Activated CD4-positive, alpha-beta T cell treated with anti-CD3 and anti-CD28 coated beads, Interleukin-2, amount 10 ng/mL, durations not matched to agents 24 days and 14 days (primary cell): ENCODE measurements at regions not wholly inside any gene's neighbourhood (a gene's known extent, or its start where the extent isn't known, plus 50 kb on each side); places are given as distances from the start of the nearest gene placed in this dataset.
"Not testable (repeated sequence)": the region's sequence is repeated elsewhere in the genome, so short reads cannot be mapped to it uniquely, and the experiment has no call there.

Experiments
- DNase-seq: peaks from one replicate; pipeline ENCODE4 v3.0.0; 2022
- H3K27ac Mint-ChIP-seq: one replicate; pipeline ENCODE4 v1.8.0; 2022; ENCODE audit warnings: mild to moderate bottlenecking, mixed read lengths
- H3K27me3 Mint-ChIP-seq: one replicate; pipeline ENCODE4 v1.8.0; 2022; ENCODE audit warnings: mixed read lengths
- H3K36me3 Mint-ChIP-seq: one replicate; pipeline ENCODE4 v1.8.0; 2022; ENCODE audit warnings: low read depth, mild to moderate bottlenecking, mixed read lengths
- H3K4me1 Mint-ChIP-seq: one replicate; pipeline ENCODE4 v1.8.0; 2021; ENCODE audit warnings: mixed read lengths
- H3K4me3 Mint-ChIP-seq: one replicate; pipeline ENCODE4 v1.8.0; 2022; ENCODE audit warnings: mild to moderate bottlenecking, moderate library complexity, mixed read lengths
- H3K9me3 Mint-ChIP-seq: one replicate; pipeline ENCODE4 v1.8.0; 2021; ENCODE audit warnings: mixed read lengths
- intact Hi-C: fragments of 100-400 bp; cut with micrococcal nuclease; formaldehyde crosslinking; loops from one replicate; pipeline ENCODE4 v1.15.1; 2023

DNA sequence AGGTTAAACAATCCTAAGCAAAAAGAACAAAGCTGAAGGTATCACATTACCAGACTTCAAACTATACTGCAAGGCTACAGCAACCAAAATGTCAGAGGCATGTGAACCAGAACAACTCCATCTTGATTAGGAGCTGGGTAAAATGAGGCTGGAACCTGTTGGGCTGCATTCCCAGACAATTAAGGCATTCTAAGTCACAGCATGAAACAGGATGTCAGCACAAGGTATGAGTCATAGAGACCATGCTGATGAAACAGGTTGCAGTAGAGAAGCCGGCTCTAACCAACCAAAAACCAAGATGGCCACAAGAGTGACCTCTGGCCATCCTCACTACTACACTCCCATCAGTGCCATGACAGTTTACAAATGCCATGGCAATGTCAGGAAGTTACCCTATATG is 252.0 kb downstream of the RASEF start:
- Mint-ChIP-seq H3K4me3 (no peak overlapping the region), H3K9me3 (no peaks in the 10 kb centered on the region), H3K27ac (no peak overlapping the region), H3K27me3 (no peaks in the 10 kb centered on the region), H3K4me1 (no peaks in the 10 kb centered on the region), H3K36me3 (no peaks in the 10 kb centered on the region)
- no peak for DNase-seq
- intact Hi-C loops: no loop called here

DNA sequence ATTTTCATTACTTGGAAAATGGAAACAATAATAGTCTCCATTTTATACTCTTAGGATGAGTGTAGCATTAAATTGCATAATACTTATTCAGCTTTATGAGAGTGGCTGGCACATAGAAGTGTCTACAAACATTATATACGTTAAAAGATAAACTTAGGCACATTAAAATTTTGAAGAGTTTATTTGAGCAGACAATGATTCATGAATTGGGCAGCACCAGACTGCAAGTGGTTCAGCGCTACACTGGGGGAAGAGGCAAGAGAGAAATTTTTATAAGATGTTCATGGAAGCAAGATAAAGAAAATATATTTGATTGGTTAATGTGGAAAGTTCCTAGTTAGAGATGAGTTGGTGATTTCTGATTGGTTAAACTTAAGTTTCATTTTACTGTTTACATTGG is 243.7 kb downstream of the RASEF start:
- Mint-ChIP-seq H3K9me3 (no peaks in the 10 kb centered on the region), H3K36me3 (no peaks in the 10 kb centered on the region), H3K27me3 (no peaks in the 10 kb centered on the region), H3K4me1 (no peaks in the 10 kb centered on the region), H3K4me3 (no peak overlapping the region), H3K27ac (no peak overlapping the region)
- intact Hi-C loops: no loop called here
- DNase-seq: no peak

- intact Hi-C loops: no loop called here
- DNase-seq: no peak
- H3K36me3 Mint-ChIP-seq: no peaks in the 10 kb centered on the region
- no peaks in the 10 kb centered on the region for H3K4me1 Mint-ChIP-seq
- H3K27me3 Mint-ChIP-seq: no peaks in the 10 kb centered on the region
- no peak overlapping the region for H3K27ac Mint-ChIP-seq
- H3K4me3 Mint-ChIP-seq: no peak overlapping the region
- no peaks in the 10 kb centered on the region for H3K9me3 Mint-ChIP-seq
Measured at GRCh38 chr9:82820186-82820585, 242.8 kb downstream of the RASEF start.

GRCh38 chr9:82829818-82830217 is 233.1 kb downstream of the RASEF start:
- H3K36me3 Mint-ChIP-seq: no peaks in the 10 kb centered on the region
- intact Hi-C loops: no loop called here
- H3K27me3 Mint-ChIP-seq: no peaks in the 10 kb centered on the region
- no peak overlapping the region for H3K27ac Mint-ChIP-seq
- H3K9me3 Mint-ChIP-seq: no peaks in the 10 kb centered on the region
- DNase-seq: no peak
- no peaks in the 10 kb centered on the region for H3K4me1 Mint-ChIP-seq
- H3K4me3 Mint-ChIP-seq: no peak overlapping the region

DNA sequence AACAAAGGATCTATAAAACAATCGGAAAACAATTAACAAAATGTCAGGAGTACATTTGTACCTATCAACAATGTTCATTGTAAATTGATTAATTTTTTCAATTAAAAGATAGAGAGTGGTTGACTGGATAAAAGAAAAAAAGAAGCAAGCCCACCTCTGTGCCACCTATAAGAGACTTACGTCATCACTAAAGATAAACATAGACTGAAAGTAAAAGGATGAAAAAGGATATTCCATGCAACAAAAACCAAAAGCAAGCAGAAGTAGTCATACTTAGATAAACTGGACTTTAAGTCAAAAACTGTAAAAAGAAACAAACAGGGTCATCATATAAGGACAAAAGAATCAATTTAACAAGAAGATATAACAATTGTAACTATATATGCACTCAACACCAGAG is 197.4 kb downstream of the RASEF start:
- no peaks in the 10 kb centered on the region for H3K36me3 Mint-ChIP-seq
- H3K27ac Mint-ChIP-seq: no peak overlapping the region
- intact Hi-C loops: no loop called here
- DNase-seq: no peak
- no peaks in the 10 kb centered on the region for H3K9me3 Mint-ChIP-seq
- no peak overlapping the region for H3K4me3 Mint-ChIP-seq
- H3K4me1 Mint-ChIP-seq: no peaks in the 10 kb centered on the region
- no peaks in the 10 kb centered on the region for H3K27me3 Mint-ChIP-seq

DNA sequence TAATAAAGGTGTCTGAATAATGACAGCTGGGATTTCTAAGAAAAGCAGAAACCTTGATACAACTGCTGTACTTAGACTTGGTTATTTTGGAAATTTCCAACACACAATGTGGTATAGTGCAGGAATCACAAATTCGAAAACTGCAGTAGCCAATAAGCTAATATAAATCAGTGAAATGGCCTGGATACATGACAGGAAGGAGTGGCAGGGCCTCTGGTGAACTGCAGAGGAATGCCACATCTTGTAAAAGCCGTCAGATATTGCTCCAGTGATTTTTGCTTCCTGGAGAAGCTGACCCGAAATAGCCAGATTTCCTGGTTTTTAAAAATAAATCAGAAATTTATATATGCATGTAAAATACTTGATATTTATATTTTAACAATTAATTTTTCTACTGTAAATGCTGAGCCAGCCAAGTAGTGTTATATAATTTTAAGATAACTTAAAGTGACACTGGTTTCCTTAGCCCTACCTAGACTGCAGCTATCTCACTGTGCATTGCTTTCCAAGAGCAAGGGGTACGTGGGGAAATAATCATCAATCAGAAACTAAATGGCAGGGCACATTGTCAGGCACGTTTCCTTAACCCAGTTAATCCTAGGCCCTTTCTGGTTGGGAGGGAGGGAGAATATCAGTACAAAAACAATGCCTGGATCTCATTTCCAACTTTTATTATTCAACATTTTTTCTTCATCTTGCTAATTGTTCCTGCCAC is 182.4 kb downstream of the RASEF start:
- DNase-seq: no peak
- Mint-ChIP-seq H3K27me3 (no peaks in the 10 kb centered on the region), H3K4me1 (no peaks in the 10 kb centered on the region), H3K9me3 (no peaks in the 10 kb centered on the region), H3K4me3 (no peak overlapping the region), H3K36me3 (no peaks in the 10 kb centered on the region), H3K27ac (no peak overlapping the region)
- intact Hi-C loops: no loop called here

GRCh38 chr9:82882138-82882537 is 180.8 kb downstream of the RASEF start:
- no peaks in the 10 kb centered on the region for H3K4me1 Mint-ChIP-seq
- no peak for DNase-seq
- H3K27me3 Mint-ChIP-seq: no peaks in the 10 kb centered on the region
- H3K27ac Mint-ChIP-seq: no peak overlapping the region
- H3K4me3 Mint-ChIP-seq: no peak overlapping the region
- intact Hi-C loops: no loop called here
- no peaks in the 10 kb centered on the region for H3K9me3 Mint-ChIP-seq
- no peaks in the 10 kb centered on the region for H3K36me3 Mint-ChIP-seq

DNA sequence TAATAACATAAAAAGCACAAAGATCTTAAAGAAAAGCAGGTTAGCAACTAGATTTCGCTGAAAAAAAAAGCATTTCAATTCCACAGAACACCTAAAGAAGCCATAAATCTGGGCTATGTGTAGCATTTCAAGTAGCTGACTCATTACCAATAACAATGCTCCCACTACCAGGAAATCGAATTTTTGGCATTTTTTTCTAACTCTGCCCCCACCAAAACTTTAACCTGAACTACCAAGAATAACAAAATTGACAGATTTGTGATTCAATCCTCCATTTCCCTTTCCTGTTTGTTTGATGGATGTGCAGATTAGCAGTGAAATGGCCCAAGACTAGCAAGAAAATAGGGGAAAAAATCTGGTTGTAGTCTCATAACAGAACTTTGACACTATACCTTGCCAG is 180.2 kb downstream of the RASEF start:
- intact Hi-C loops: no loop called here
- no peak overlapping the region for H3K4me3 Mint-ChIP-seq
- no peak for DNase-seq
- H3K36me3 Mint-ChIP-seq: no peaks in the 10 kb centered on the region
- H3K4me1 Mint-ChIP-seq: no peaks in the 10 kb centered on the region
- H3K27ac Mint-ChIP-seq: no peak overlapping the region
- H3K27me3 Mint-ChIP-seq: no peaks in the 10 kb centered on the region
- no peaks in the 10 kb centered on the region for H3K9me3 Mint-ChIP-seq

GRCh38 chr9:82883436-82883835 is 179.5 kb downstream of the RASEF start:
- DNase-seq: no peak
- intact Hi-C loops: no loop called here
- Mint-ChIP-seq H3K9me3 (no peaks in the 10 kb centered on the region), H3K27ac (no peak overlapping the region), H3K27me3 (no peaks in the 10 kb centered on the region), H3K4me1 (no peaks in the 10 kb centered on the region), H3K4me3 (no peak overlapping the region), H3K36me3 (no peaks in the 10 kb centered on the region)

DNA sequence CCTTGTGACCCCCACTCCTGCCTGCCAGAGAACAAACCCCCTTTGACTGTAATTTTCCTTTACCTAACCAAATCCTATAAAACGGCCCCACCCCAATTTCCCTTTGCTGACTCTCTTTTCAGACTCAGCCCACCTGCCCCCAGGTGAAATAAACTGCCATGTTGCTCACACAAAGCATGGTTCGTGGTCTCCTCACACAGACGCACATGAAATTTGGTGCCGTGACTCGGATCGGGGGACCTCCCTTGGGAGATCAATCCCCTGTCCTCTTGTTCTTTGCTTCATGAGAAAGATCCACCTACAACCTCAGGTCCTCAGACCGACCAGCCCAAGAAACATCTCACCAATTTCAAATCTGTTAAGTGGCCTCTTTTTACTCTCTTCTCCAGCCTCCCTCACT is 179.0 kb downstream of the RASEF start:
- H3K27me3 Mint-ChIP-seq, intact Hi-C loops, H3K4me3 Mint-ChIP-seq, H3K9me3 Mint-ChIP-seq, H3K27ac Mint-ChIP-seq, H3K4me1 Mint-ChIP-seq, DNase-seq, H3K36me3 Mint-ChIP-seq: not testable (repeated sequence)

GRCh38 chr9:82890401-82890800 is 172.5 kb downstream of the RASEF start:
- DNase-seq: no peak
- Mint-ChIP-seq H3K36me3 (no peaks in the 10 kb centered on the region), H3K4me3 (no peak overlapping the region), H3K27me3 (no peaks in the 10 kb centered on the region), H3K4me1 (no peaks in the 10 kb centered on the region), H3K9me3 (no peaks in the 10 kb centered on the region), H3K27ac (no peak overlapping the region)
- intact Hi-C loops: no loop called here

DNA sequence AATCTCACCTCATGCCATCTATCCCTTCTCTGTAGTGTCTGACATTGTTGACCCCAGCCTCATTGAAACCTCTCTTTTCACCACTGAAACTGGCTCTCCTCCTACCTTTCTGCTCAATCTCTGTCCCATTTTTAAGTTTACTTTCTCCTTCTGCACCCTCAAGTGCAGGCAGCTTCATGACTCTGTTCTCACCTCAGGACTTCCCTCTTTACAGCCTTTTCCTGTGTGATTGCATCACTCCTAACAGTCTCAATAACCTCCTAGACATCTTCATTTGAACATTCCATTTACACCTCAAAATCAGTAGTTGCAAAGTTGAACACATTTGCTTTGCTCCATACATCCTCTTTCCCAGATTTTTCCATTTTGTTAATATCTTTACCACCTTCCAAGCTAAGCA is 172.1 kb downstream of the RASEF start:
- Mint-ChIP-seq H3K4me1 (no peaks in the 10 kb centered on the region), H3K27me3 (no peaks in the 10 kb centered on the region), H3K36me3 (no peaks in the 10 kb centered on the region), H3K4me3 (no peak overlapping the region), H3K9me3 (no peaks in the 10 kb centered on the region), H3K27ac (no peak overlapping the region)
- no peak for DNase-seq
- intact Hi-C loops: no loop called here

GRCh38 chr9:82891321-82891720 is 171.6 kb downstream of the RASEF start:
- Mint-ChIP-seq H3K9me3 (no peaks in the 10 kb centered on the region), H3K36me3 (no peaks in the 10 kb centered on the region), H3K4me1 (no peaks in the 10 kb centered on the region), H3K27me3 (no peaks in the 10 kb centered on the region), H3K4me3 (no peak overlapping the region), H3K27ac (no peak overlapping the region)
- DNase-seq: no peak
- intact Hi-C loops: no loop called here

- Mint-ChIP-seq H3K4me1 (no peaks in the 10 kb centered on the region), H3K36me3 (no peaks in the 10 kb centered on the region), H3K4me3 (no peak overlapping the region), H3K27me3 (no peaks in the 10 kb centered on the region), H3K9me3 (no peaks in the 10 kb centered on the region), H3K27ac (no peak overlapping the region)
- intact Hi-C loops: no loop called here
- DNase-seq: no peak
Measured at GRCh38 chr9:82893549-82893948, 169.4 kb downstream of the RASEF start.

DNA sequence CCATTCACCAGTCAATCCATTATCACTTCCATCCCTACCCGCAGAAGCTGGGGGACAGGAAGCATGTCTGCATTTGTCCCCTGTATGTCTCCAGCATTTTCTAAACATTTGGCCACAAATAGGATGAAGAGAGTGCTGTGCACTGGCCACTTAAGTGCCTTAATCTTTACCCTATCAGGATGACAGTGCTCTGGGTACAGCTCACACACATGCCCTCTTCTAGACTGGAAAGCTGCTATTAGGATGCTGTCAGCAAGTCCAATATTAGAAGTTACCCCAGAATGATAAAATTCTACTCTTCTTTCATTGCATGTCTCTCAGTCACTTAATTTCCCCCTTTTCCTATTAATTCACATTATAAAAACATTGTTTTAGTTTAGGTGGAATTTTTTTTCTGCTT is 168.4 kb downstream of the RASEF start:
- H3K27me3 Mint-ChIP-seq: no peaks in the 10 kb centered on the region
- no peak overlapping the region for H3K4me3 Mint-ChIP-seq
- H3K27ac Mint-ChIP-seq: no peak overlapping the region
- H3K36me3 Mint-ChIP-seq: no peaks in the 10 kb centered on the region
- DNase-seq: no peak
- no peaks in the 10 kb centered on the region for H3K4me1 Mint-ChIP-seq
- intact Hi-C loops: no loop called here
- H3K9me3 Mint-ChIP-seq: no peaks in the 10 kb centered on the region
